ENCODE measurements at regions not wholly inside any gene's neighbourhood (a gene's known extent, or its start where the extent isn't known, plus 50 kb on each side); places are given as distances from the start of the nearest gene placed in this dataset.

- TF ChIP-seq CTCF (IDR thresholded peaks at IDR 0.05): no peak
- DNase-seq (no peak), ATAC-seq (no peak)
- Histone ChIP-seq H3K27ac (no peak overlapping the region), H3K4me1 (no peaks in the 10 kb centered on the region), H3K36me3 (no peaks in the 10 kb centered on the region), H3K4me3 (no peak overlapping the region), H3K9me3 (no peaks in the 10 kb centered on the region), H3K27me3 (no peaks in the 10 kb centered on the region)
- intact Hi-C loops (cut with DNase I): no loop called here
Measured at GRCh38 chr5:5828619-5829018, 406.1 kb downstream of the ICE1 start.

GRCh38 chr5:5826911-5827310, 404.4 kb downstream of the ICE1 start:
- H3K9me3 ChIP-seq: no peaks in the 10 kb centered on the region
- H3K36me3 ChIP-seq: no peaks in the 10 kb centered on the region
- H3K4me3 ChIP-seq: no peak overlapping the region
- ATAC-seq (no peak), DNase-seq (no peak)
- no peaks in the 10 kb centered on the region for H3K27me3 ChIP-seq
- H3K4me1 ChIP-seq: no peaks in the 10 kb centered on the region
- intact Hi-C loops (cut with DNase I): no loop called here
- no peak overlapping the region for H3K27ac ChIP-seq
- TF ChIP-seq CTCF (IDR thresholded peaks at IDR 0.05): no peak

- DNase-seq (no peak), ATAC-seq (no peak)
- no peaks in the 10 kb centered on the region for H3K27me3 ChIP-seq
- H3K36me3 ChIP-seq: no peaks in the 10 kb centered on the region
- H3K27ac ChIP-seq: no peak overlapping the region
- no peaks in the 10 kb centered on the region for H3K9me3 ChIP-seq
- H3K4me3 ChIP-seq: no peak overlapping the region
- intact Hi-C loops (cut with DNase I): no loop called here
- no peaks in the 10 kb centered on the region for H3K4me1 ChIP-seq
- no peak for TF ChIP-seq CTCF (IDR thresholded peaks at IDR 0.05)
Measured at GRCh38 chr5:5822729-5823257, 400.3 kb downstream of the ICE1 start.

GRCh38 chr5:5816960-5817359, 394.5 kb downstream of the ICE1 start:
- H3K9me3 ChIP-seq: no peaks in the 10 kb centered on the region
- no peak for ATAC-seq
- H3K4me1 ChIP-seq: no peaks in the 10 kb centered on the region
- H3K27ac ChIP-seq: no peak overlapping the region
- no peaks in the 10 kb centered on the region for H3K36me3 ChIP-seq
- TF ChIP-seq CTCF (IDR thresholded peaks at IDR 0.05): no peak
- no peak overlapping the region for H3K4me3 ChIP-seq
- intact Hi-C loops (cut with DNase I): no loop called here
- H3K27me3 ChIP-seq: no peaks in the 10 kb centered on the region
- no peak for DNase-seq

- Histone ChIP-seq H3K36me3 (no peaks in the 10 kb centered on the region), H3K27ac (no peak overlapping the region), H3K9me3 (no peaks in the 10 kb centered on the region), H3K4me1 (no peaks in the 10 kb centered on the region), H3K27me3 (no peaks in the 10 kb centered on the region), H3K4me3 (no peak overlapping the region)
- no peak for TF ChIP-seq CTCF (IDR thresholded peaks at IDR 0.05)
- DNase-seq: no peak
- intact Hi-C loops (cut with DNase I): no loop called here
- ATAC-seq: no peak
Measured at GRCh38 chr5:5813441-5813840, 391.0 kb downstream of the ICE1 start.

GRCh38 chr5:5810461-5810860, 388.0 kb downstream of the ICE1 start:
- no peaks in the 10 kb centered on the region for H3K27me3 ChIP-seq
- intact Hi-C loops (cut with DNase I): no loop called here
- no peak overlapping the region for H3K4me3 ChIP-seq
- H3K9me3 ChIP-seq: no peaks in the 10 kb centered on the region
- H3K36me3 ChIP-seq: no peaks in the 10 kb centered on the region
- no peaks in the 10 kb centered on the region for H3K4me1 ChIP-seq
- TF ChIP-seq CTCF (IDR thresholded peaks at IDR 0.05): no peak
- no peak overlapping the region for H3K27ac ChIP-seq
- DNase-seq (no peak), ATAC-seq (no peak)
